ENCODE measurements at regions not wholly inside any gene's neighbourhood (a gene's known extent, or its start where the extent isn't known, plus 50 kb on each side); places are given as distances from the start of the nearest gene placed in this dataset.

DNA sequence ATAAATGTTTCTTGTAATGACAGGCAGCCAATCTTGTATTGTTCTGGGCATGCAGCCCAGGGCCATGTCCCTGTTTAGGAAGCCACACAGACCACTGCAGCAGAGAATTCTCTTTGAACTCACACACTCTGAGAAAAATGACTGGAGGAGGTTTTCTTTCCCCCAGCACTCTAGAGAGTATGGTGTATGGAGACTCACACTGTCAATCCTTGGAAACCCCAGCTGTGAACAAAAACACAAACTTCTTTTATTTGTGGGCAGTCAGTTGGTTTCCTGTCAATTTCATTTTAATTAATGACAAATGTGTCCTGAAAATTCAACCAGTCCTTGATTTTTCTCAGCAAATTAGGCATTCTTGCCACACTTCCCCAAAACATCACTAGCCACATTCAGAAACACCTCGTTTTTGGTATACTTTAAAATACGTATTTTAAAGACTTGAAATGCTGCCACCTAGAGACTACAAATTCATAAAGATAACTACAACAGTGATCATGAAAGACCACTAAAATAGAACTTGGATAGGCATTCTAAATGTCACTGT lies 52.9 kb upstream of the UFL1 start:
- TF ChIP-seq, protein P1, sequence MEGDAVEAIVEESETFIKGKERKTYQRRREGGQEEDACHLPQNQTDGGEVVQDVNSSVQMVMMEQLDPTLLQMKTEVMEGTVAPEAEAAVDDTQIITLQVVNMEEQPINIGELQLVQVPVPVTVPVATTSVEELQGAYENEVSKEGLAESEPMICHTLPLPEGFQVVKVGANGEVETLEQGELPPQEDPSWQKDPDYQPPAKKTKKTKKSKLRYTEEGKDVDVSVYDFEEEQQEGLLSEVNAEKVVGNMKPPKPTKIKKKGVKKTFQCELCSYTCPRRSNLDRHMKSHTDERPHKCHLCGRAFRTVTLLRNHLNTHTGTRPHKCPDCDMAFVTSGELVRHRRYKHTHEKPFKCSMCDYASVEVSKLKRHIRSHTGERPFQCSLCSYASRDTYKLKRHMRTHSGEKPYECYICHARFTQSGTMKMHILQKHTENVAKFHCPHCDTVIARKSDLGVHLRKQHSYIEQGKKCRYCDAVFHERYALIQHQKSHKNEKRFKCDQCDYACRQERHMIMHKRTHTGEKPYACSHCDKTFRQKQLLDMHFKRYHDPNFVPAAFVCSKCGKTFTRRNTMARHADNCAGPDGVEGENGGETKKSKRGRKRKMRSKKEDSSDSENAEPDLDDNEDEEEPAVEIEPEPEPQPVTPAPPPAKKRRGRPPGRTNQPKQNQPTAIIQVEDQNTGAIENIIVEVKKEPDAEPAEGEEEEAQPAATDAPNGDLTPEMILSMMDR (conservative IDR thresholded peaks at IDR 0.05; ENCODE audit: low read depth in 2 of 2): peak in 1 of 2 experiments; percentile 53; a peak in 3 of 4 replicates
- TF ChIP-seq EZH2 (IDR thresholded peaks at IDR 0.05; ENCODE audit: low read depth, unreplicated experiment) (no peak), JUNB (IDR thresholded peaks at IDR 0.05; ENCODE audit: unreplicated experiment) (no peak), EZH2phosphoT487 (IDR thresholded peaks at IDR 0.05; ENCODE audit: unreplicated experiment) (no peak), POLR2AphosphoS5 (IDR thresholded peaks at IDR 0.05; ENCODE audit: low read depth) (no peak), ZNF331 (CRISPR knock-in tag; IDR thresholded peaks at IDR 0.05; ENCODE audit: low read depth) (no peak), NANOG (IDR thresholded peaks at IDR 0.05; ENCODE audit: borderline replicate concordance) (no peak)
- TF ChIP-seq, protein P2, sequence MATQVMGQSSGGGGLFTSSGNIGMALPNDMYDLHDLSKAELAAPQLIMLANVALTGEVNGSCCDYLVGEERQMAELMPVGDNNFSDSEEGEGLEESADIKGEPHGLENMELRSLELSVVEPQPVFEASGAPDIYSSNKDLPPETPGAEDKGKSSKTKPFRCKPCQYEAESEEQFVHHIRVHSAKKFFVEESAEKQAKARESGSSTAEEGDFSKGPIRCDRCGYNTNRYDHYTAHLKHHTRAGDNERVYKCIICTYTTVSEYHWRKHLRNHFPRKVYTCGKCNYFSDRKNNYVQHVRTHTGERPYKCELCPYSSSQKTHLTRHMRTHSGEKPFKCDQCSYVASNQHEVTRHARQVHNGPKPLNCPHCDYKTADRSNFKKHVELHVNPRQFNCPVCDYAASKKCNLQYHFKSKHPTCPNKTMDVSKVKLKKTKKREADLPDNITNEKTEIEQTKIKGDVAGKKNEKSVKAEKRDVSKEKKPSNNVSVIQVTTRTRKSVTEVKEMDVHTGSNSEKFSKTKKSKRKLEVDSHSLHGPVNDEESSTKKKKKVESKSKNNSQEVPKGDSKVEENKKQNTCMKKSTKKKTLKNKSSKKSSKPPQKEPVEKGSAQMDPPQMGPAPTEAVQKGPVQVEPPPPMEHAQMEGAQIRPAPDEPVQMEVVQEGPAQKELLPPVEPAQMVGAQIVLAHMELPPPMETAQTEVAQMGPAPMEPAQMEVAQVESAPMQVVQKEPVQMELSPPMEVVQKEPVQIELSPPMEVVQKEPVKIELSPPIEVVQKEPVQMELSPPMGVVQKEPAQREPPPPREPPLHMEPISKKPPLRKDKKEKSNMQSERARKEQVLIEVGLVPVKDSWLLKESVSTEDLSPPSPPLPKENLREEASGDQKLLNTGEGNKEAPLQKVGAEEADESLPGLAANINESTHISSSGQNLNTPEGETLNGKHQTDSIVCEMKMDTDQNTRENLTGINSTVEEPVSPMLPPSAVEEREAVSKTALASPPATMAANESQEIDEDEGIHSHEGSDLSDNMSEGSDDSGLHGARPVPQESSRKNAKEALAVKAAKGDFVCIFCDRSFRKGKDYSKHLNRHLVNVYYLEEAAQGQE (IDR thresholded peaks at IDR 0.05; ENCODE audit: unreplicated experiment): no peak
- TF ChIP-seq, protein P3, sequence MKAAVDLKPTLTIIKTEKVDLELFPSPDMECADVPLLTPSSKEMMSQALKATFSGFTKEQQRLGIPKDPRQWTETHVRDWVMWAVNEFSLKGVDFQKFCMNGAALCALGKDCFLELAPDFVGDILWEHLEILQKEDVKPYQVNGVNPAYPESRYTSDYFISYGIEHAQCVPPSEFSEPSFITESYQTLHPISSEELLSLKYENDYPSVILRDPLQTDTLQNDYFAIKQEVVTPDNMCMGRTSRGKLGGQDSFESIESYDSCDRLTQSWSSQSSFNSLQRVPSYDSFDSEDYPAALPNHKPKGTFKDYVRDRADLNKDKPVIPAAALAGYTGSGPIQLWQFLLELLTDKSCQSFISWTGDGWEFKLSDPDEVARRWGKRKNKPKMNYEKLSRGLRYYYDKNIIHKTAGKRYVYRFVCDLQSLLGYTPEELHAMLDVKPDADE (IDR thresholded peaks at IDR 0.05): no peak
- TF ChIP-seq, protein P4, sequence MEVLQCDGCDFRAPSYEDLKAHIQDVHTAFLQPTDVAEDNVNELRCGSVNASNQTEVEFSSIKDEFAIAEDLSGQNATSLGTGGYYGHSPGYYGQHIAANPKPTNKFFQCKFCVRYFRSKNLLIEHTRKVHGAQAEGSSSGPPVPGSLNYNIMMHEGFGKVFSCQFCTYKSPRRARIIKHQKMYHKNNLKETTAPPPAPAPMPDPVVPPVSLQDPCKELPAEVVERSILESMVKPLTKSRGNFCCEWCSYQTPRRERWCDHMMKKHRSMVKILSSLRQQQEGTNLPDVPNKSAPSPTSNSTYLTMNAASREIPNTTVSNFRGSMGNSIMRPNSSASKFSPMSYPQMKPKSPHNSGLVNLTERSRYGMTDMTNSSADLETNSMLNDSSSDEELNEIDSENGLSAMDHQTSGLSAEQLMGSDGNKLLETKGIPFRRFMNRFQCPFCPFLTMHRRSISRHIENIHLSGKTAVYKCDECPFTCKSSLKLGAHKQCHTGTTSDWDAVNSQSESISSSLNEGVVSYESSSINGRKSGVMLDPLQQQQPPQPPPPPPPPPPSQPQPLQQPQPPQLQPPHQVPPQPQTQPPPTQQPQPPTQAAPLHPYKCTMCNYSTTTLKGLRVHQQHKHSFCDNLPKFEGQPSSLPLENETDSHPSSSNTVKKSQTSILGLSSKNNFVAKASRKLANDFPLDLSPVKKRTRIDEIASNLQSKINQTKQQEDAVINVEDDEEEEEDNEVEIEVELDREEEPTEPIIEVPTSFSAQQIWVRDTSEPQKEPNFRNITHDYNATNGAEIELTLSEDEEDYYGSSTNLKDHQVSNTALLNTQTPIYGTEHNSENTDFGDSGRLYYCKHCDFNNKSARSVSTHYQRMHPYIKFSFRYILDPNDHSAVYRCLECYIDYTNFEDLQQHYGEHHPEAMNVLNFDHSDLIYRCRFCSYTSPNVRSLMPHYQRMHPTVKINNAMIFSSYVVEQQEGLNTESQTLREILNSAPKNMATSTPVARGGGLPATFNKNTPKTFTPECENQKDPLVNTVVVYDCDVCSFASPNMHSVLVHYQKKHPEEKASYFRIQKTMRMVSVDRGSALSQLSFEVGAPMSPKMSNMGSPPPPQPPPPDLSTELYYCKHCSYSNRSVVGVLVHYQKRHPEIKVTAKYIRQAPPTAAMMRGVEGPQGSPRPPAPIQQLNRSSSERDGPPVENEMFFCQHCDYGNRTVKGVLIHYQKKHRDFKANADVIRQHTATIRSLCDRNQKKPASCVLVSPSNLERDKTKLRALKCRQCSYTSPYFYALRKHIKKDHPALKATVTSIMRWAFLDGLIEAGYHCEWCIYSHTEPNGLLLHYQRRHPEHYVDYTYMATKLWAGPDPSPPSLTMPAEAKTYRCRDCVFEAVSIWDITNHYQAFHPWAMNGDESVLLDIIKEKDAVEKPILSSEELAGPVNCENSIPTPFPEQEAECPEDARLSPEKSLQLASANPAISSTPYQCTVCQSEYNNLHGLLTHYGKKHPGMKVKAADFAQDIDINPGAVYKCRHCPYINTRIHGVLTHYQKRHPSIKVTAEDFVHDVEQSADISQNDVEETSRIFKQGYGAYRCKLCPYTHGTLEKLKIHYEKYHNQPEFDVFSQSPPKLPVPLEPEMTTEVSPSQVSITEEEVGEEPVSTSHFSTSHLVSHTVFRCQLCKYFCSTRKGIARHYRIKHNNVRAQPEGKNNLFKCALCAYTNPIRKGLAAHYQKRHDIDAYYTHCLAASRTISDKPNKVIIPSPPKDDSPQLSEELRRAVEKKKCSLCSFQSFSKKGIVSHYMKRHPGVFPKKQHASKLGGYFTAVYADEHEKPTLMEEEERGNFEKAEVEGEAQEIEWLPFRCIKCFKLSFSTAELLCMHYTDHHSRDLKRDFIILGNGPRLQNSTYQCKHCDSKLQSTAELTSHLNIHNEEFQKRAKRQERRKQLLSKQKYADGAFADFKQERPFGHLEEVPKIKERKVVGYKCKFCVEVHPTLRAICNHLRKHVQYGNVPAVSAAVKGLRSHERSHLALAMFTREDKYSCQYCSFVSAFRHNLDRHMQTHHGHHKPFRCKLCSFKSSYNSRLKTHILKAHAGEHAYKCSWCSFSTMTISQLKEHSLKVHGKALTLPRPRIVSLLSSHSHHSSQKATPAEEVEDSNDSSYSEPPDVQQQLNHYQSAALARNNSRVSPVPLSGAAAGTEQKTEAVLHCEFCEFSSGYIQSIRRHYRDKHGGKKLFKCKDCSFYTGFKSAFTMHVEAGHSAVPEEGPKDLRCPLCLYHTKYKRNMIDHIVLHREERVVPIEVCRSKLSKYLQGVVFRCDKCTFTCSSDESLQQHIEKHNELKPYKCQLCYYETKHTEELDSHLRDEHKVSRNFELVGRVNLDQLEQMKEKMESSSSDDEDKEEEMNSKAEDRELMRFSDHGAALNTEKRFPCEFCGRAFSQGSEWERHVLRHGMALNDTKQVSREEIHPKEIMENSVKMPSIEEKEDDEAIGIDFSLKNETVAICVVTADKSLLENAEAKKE (CRISPR knock-in tag; IDR thresholded peaks at IDR 0.05): no peak

All from GM23338 (cell line).